Neuronal stem cell (in vitro differentiated cells): ENCODE measurements at regions not wholly inside any gene's neighbourhood (a gene's known extent, or its start where the extent isn't known, plus 50 kb on each side); places are given as distances from the start of the nearest gene placed in this dataset.

Experiments
- DNase-seq: peaks from one replicate; pipeline ENCODE4 v3.0.0-alpha.2; 2013; ENCODE audit warnings: low spot score
- H2AFZ ChIP-seq: one replicate; pipeline ENCODE4 v1.6.1; 2013; ENCODE audit warnings: mild to moderate bottlenecking, low read length, inconsistent platforms
- H2AK5ac ChIP-seq: 2 replicates; pipeline ENCODE4 v1.6.1; 2013; ENCODE audit warnings: low read depth, mild to moderate bottlenecking, inconsistent platforms, low read length, moderate library complexity, mixed read lengths
- H2BK120ac ChIP-seq: 2 replicates; pipeline ENCODE4 v1.6.1; 2013; ENCODE audit warnings: low read depth, mild to moderate bottlenecking, inconsistent platforms, low read length, moderate library complexity, mixed read lengths
- H2BK12ac ChIP-seq: one replicate; pipeline ENCODE4 v1.6.1; 2013; ENCODE audit warnings: low read length, inconsistent platforms
- H2BK15ac ChIP-seq: 2 replicates; pipeline ENCODE4 v1.6.1; 2013; ENCODE audit warnings: mild to moderate bottlenecking, low read length, inconsistent platforms, mixed read lengths
- H2BK5ac ChIP-seq: one replicate; pipeline ENCODE4 v1.6.1; 2013; ENCODE audit warnings: inconsistent platforms, mild to moderate bottlenecking, low read length, moderate library complexity
- H3K14ac ChIP-seq: one replicate; pipeline ENCODE4 v1.6.1; 2013; ENCODE audit warnings: low read length, inconsistent platforms
- H3K18ac ChIP-seq: 2 replicates; pipeline ENCODE4 v1.6.1; 2013; ENCODE audit warnings: low read length, inconsistent platforms
- H3K23ac ChIP-seq: 2 replicates; pipeline ENCODE4 v1.6.1; 2013; ENCODE audit warnings: low read depth, mild to moderate bottlenecking, mixed read lengths, low read length, inconsistent platforms; ENCODE audit not compliant: poor library complexity
- H3K27ac ChIP-seq: replicated peaks from 3 replicates; pipeline ENCODE4 v1.5.1; 2013; ENCODE audit warnings: low read length, inconsistent platforms
- H3K27me3 ChIP-seq, 3 experiments: 2 replicates each; pipeline ENCODE4 v1.6.1; 2013; ENCODE audit warnings: low read length in 3 of 3, mild to moderate bottlenecking in 2 of 3, inconsistent platforms in 1 of 3, low read depth in 1 of 3, mixed read lengths in 1 of 3, moderate library complexity in 1 of 3; ENCODE audit not compliant: control insufficient read depth in 3 of 3, insufficient read depth in 3 of 3
- H3K36me3 ChIP-seq, 2 donors: replicated peaks in 1 of 2; 2 replicates each; pipeline ENCODE4 v1.6.1; 2013; ENCODE audit warnings: low read length in 2 of 2; ENCODE audit not compliant: control insufficient read depth in 2 of 2, insufficient read depth in 2 of 2
- H3K4ac ChIP-seq: 2 replicates; pipeline ENCODE4 v1.6.1; 2013; ENCODE audit warnings: inconsistent platforms, mild to moderate bottlenecking, low read length, moderate library complexity
- H3K4me1 ChIP-seq, 2 donors: 1 replicate in 1 of 2; 2 replicates in 1 of 2; pipeline ENCODE4 v1.6.1; 2013; ENCODE audit warnings: low read length in 2 of 2, low read depth in 1 of 2; ENCODE audit not compliant: control insufficient read depth in 2 of 2, insufficient read depth in 1 of 2
- H3K4me2 ChIP-seq: one replicate; pipeline ENCODE4 v1.6.1; 2013; ENCODE audit warnings: mild to moderate bottlenecking, low read length, inconsistent platforms; ENCODE audit not compliant: insufficient read depth, poor library complexity, severe bottlenecking
- H3K4me3 ChIP-seq, 2 donors: 2 replicates each; pipeline ENCODE4 v1.5.1; 2013; ENCODE audit warnings: low read length in 2 of 2, mild to moderate bottlenecking in 2 of 2, inconsistent platforms in 1 of 2, moderate library complexity in 1 of 2
- H3K79me1 ChIP-seq: one replicate; pipeline ENCODE4 v1.6.1; 2013; ENCODE audit warnings: low read depth, mild to moderate bottlenecking, inconsistent platforms, low read length, moderate library complexity
- H3K9ac ChIP-seq: one replicate; pipeline ENCODE4 v1.6.1; 2013; ENCODE audit warnings: mild to moderate bottlenecking, low read depth, low read length, inconsistent platforms; ENCODE audit not compliant: poor library complexity
- H3K9me3 ChIP-seq, 2 donors: replicated peaks in 1 of 2; 2 replicates each; pipeline versions ENCODE3 to v1.6.1; 2013; ENCODE audit warnings: low read length in 2 of 2, mild to moderate bottlenecking in 2 of 2, inconsistent platforms in 1 of 2, low read depth in 1 of 2, mixed read lengths in 1 of 2, moderate library complexity in 1 of 2; ENCODE audit not compliant: control insufficient read depth in 2 of 2, insufficient read depth in 1 of 2
- H4K8ac ChIP-seq: one replicate; pipeline ENCODE4 v1.6.1; 2013; ENCODE audit warnings: low read depth, mild to moderate bottlenecking, inconsistent platforms, low read length, moderate library complexity
- H4K91ac ChIP-seq: one replicate; pipeline ENCODE4 v1.6.1; 2013; ENCODE audit warnings: low read length, low read depth, mild to moderate bottlenecking, inconsistent platforms; ENCODE audit not compliant: poor library complexity
- WGBS, 2 donors: extraction: QIAGEN DNeasy Blood & Tissue Kit; methylation state at CpG; one replicate each; pipeline ENCODE4 v1.1.7; 2013; ENCODE audit warnings: missing lambda C conversion rate in 2 of 2, mixed read lengths in 1 of 2; ENCODE audit not compliant: insufficient read length in 2 of 2, insufficient replicate concordance in 1 of 2; ENCODE audit errors: extremely low coverage in 2 of 2; 5-methylcytosine and 5-hydroxymethylcytosine counted together

DNA sequence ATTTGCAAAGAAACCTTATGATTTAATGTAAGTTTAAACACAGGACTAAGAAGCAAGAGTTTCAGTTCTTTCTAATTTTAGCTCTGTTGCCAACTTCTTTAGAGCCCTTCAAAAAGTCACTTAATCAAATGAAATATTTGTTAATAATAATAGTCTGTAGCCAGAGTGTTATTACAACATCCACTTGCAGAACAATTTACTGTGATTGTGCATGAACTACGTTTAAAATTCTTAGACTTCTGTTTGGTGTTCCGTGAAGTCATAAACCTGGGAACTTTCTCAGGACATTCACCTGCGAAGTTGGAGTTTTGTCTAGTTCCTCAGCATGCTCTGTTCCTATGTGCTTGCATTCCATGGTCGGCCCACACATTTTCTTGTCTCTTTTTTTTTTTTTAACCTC, 244.0 kb upstream of the AVPR1A start:
- Histone ChIP-seq H3K14ac (no peak overlapping the region), H2BK12ac (no peak overlapping the region), H4K91ac (no peak overlapping the region), H3K36me3 (no peaks in the 10 kb centered on the region), H3K4me1 (no peaks in the 10 kb centered on the region), H3K9ac (no peak overlapping the region), H3K27ac (no peak overlapping the region), H2BK5ac (no peak overlapping the region), H3K4ac (no peak overlapping the region), H3K9me3 (no peaks in the 10 kb centered on the region), H3K79me1 (no peaks in the 10 kb centered on the region), H2AK5ac (no peak overlapping the region), H2BK15ac (no peak overlapping the region), H3K27me3 (no peaks in the 10 kb centered on the region), H4K8ac (no peak overlapping the region), H2BK120ac (no peak overlapping the region), H3K23ac (no peak overlapping the region), H2AFZ (no peak overlapping the region), H3K18ac (no peak overlapping the region), H3K4me2 (no peak overlapping the region), H3K4me3 (no peak overlapping the region)
- WGBS, 2 donors: no CpG with 5 or more reads among the region's 4 CpGs
- DNase-seq: no peak

DNA sequence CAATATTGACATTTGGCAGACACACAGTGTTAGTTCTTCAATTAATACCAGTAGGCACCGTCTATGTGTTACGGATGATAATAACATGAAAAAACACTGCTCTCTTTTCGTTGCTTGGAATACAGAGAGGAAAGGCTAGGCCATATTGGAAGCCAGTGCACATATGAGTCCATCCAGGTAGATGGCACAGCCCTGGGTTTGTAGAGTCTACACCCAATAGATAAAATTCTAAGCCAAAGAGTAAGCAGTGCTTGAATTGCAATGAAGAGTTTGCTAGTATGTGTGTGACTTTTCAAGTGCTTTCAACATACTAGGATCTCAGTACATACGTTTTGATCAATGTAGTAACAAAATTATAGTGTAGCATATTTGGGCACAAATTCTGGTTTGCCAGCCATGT, 243.3 kb upstream of the AVPR1A start:
- Histone ChIP-seq H2BK12ac (no peak overlapping the region), H3K18ac (no peak overlapping the region), H3K4ac (no peak overlapping the region), H2AFZ (no peak overlapping the region), H3K4me1 (no peaks in the 10 kb centered on the region), H4K8ac (no peak overlapping the region), H2BK15ac (no peak overlapping the region), H4K91ac (no peak overlapping the region), H3K9me3 (no peaks in the 10 kb centered on the region), H3K27ac (no peak overlapping the region), H2BK5ac (no peak overlapping the region), H2BK120ac (no peak overlapping the region), H3K23ac (no peak overlapping the region), H3K4me3 (no peak overlapping the region), H2AK5ac (no peak overlapping the region), H3K14ac (no peak overlapping the region), H3K9ac (no peak overlapping the region), H3K27me3 (no peaks in the 10 kb centered on the region), H3K79me1 (no peaks in the 10 kb centered on the region), H3K36me3 (no peaks in the 10 kb centered on the region), H3K4me2 (no peak overlapping the region)
- DNase-seq: no peak
- WGBS, 2 donors: no CpG with 5 or more reads among the region's 4 CpGs

DNA sequence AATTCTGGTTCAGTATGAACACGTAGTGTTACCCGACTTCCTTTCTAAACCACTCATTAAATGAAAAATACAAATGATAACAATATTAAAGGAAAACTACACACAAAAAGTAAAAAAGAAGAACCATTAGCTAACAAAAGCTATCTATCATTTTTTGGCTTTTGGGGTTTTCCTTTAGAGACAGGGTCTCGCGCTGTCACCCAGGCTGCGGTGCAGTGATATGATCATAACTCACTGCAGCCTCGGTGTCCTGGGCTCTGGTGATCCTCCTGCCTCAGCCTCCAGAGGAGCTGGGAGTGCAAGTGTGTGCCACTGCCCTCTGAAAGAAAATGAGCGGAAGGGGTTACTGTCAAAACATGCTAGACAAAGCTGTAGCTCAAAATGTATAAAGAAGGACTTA, 238.2 kb upstream of the AVPR1A start:
- no peak overlapping the region for H2BK12ac ChIP-seq
- no CpG with 5 or more reads among the region's 7 CpGs for WGBS, 2 donors

DNA sequence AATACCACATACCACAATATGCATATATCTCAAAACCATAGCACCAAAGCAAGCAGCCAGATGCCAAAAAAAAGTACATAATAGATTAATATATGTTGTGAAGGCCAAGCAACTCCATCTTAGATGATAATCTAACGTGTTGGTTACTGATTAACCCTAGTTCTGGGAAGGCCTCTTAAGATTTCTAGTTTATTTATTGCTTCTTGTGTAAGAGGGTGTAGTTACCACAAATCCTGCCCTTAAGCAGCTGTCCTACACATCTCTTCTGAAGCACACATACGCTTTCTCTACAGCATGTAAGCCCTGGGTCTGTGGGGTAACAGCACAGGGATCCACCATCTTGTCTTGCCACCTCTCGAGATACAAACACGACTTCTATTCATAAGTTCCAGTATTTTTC, 236.8 kb upstream of the AVPR1A start:
- H4K8ac ChIP-seq: no peak overlapping the region
- no peak overlapping the region for H3K4me2 ChIP-seq
- no peaks in the 10 kb centered on the region for H3K27me3 ChIP-seq
- no peak overlapping the region for H4K91ac ChIP-seq
- no peak overlapping the region for H2BK15ac ChIP-seq
- no peak overlapping the region for H3K4ac ChIP-seq
- no peak overlapping the region for H3K9ac ChIP-seq
- H3K9me3 ChIP-seq: no peaks in the 10 kb centered on the region
- no peak overlapping the region for H2BK12ac ChIP-seq
- H3K4me3 ChIP-seq: no peak overlapping the region
- H3K27ac ChIP-seq: no peak overlapping the region
- H3K4me1 ChIP-seq: no peaks in the 10 kb centered on the region
- no peak overlapping the region for H3K23ac ChIP-seq
- no peak overlapping the region for H2AFZ ChIP-seq
- no peaks in the 10 kb centered on the region for H3K79me1 ChIP-seq
- no peak overlapping the region for H3K18ac ChIP-seq
- no peak for DNase-seq
- no peaks in the 10 kb centered on the region for H3K36me3 ChIP-seq
- no peak overlapping the region for H3K14ac ChIP-seq
- no peak overlapping the region for H2AK5ac ChIP-seq
- no peak overlapping the region for H2BK5ac ChIP-seq
- WGBS, 2 donors: no CpG with 5 or more reads among the region's 4 CpGs
- H2BK120ac ChIP-seq: no peak overlapping the region

More for the DNA sequence above, 238.2 kb upstream of the AVPR1A start:
- no peak overlapping the region for H3K9ac ChIP-seq
- no peak overlapping the region for H2BK120ac ChIP-seq
- no peak for DNase-seq
- no peak overlapping the region for H2BK5ac ChIP-seq
- no peaks in the 10 kb centered on the region for H3K79me1 ChIP-seq
- H3K4me3 ChIP-seq: no peak overlapping the region
- H2AK5ac ChIP-seq: no peak overlapping the region
- no peak overlapping the region for H3K23ac ChIP-seq
- H3K4me2 ChIP-seq: no peak overlapping the region
- H4K91ac ChIP-seq: no peak overlapping the region
- H3K36me3 ChIP-seq: no peaks in the 10 kb centered on the region
- no peaks in the 10 kb centered on the region for H3K4me1 ChIP-seq
- H3K18ac ChIP-seq: no peak overlapping the region
- no peak overlapping the region for H3K4ac ChIP-seq
- H3K27ac ChIP-seq: no peak overlapping the region
- no peaks in the 10 kb centered on the region for H3K9me3 ChIP-seq
- no peak overlapping the region for H3K14ac ChIP-seq
- H4K8ac ChIP-seq: no peak overlapping the region
- no peak overlapping the region for H2BK15ac ChIP-seq
- H2AFZ ChIP-seq: no peak overlapping the region
- H3K27me3 ChIP-seq: no peaks in the 10 kb centered on the region
